ENCODE measurements at regions not wholly inside any gene's neighbourhood (a gene's known extent, or its start where the extent isn't known, plus 50 kb on each side); places are given as distances from the start of the nearest gene placed in this dataset.

DNA sequence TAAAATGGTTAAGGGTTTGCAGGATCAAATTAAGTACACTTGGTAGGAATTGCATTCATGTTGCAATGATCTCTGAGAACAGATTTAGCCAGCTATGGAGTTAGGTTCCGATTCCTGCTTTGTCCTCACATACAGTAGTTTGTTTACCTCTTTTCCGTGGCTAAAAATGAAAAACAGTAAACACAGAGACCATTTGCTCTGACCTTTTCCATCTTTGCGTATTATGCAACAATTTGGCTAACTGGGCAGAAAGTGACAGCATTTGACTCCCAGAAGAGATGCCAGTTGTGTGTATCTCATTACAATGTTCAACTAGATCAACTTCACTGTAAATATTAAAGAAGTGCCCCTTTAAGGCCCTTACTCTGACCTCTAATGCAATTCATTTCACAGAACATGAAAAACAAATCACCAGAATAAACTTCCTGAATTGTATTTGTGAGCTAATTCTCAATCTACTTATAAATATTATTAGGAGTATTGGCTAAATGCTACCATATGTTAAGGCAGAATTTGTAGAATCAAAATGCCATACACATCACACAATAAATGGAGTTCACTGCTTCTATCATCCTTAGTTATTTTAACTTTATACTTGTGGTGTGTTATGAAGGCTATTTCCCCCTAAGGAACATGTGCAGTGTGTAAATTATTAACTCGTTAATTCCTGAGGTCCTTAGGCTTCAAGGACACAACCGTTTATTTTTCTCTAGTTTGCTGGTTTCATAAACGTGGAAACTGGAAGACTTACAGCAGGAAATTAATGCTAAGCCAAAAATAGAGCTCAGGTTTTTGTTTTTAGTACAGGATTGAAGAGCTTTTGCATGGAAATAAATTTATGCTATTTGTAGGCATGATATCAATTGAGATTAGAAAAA lies 380.7 kb upstream of the CITED2 start:
- Mint-ChIP-seq H3K27ac (no peak overlapping the region), H3K4me1 (ENCODE audit: low read depth) (no peaks in the 10 kb centered on the region), H3K4me3 (no peak overlapping the region), H3K36me3 (no peaks in the 10 kb centered on the region), H3K9me3 (no peaks in the 10 kb centered on the region), H3K27me3 (peaks cover 4% of the 10 kb centered on the region)
- intact Hi-C loops (cut with micrococcal nuclease): no loop called here
- CTCF ChIA-PET: interaction anchor here (1.3 kb wide), 1 partner anchor 10 kb away, joined by 4 read pairs; no protein-coding TSS in a partner anchor
- POLR2A ChIA-PET: interaction anchor here (0.6 kb wide), 1 partner anchor 256 kb away, joined by 3 read pairs; no protein-coding TSS in a partner anchor
- DNase-seq: no peak

DNA sequence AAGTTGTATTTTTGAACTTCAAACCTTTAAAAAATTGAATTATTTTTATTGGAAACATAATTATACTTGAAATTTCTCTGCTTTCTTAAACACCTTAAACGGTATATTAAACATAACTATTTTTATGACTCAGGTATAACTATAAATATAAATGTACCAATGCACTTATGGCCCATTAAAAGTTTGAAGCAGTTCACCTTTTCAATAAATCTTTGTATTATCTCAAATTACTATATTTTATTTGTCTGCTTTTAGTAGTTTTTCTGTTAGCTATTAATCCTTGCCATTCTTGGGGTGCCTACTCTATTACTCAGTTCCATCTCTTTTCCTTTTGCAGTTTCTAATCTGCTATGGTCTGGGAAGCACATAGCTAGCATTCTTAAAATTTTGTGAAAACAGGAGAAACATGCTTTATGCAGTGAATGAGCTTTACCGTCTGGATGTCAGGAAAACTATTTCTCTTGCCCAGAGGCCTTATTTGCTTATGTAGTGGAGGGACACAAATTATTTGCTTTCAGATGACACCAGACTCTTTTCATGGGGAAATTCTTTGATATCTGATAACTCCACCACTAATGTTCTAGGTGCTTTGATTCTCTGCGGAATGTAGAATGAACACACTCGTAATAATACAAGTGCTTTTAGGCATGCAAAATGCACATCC lies 378.9 kb upstream of the CITED2 start:
- Mint-ChIP-seq H3K27ac (no peak overlapping the region), H3K4me1 (ENCODE audit: low read depth) (no peaks in the 10 kb centered on the region), H3K9me3 (no peaks in the 10 kb centered on the region), H3K4me3 (no peak overlapping the region), H3K27me3 (no peaks in the 10 kb centered on the region), H3K36me3 (no peaks in the 10 kb centered on the region)
- intact Hi-C loops (cut with micrococcal nuclease): no loop called here
- no peak for DNase-seq
- ChIA-PET CTCF (no interaction called here), POLR2A (no interaction called here)

DNA sequence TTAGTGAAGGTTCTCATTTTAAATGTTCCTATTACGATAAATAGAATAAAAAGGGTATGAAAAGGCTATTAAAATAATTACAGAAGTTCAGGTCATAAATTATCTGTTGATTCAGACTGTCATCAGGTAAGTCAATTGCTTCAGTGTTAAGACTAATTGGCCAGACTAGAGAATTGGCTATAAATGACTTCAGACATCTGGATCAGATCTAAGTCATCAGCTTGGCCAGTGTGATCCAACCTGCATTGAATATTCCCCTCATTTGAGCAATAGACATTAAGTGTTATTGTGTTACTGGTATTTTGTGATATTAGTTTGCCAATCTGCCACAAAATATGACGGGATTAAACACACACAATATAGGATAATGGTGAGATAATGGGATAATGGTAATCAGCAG lies 377.6 kb upstream of the CITED2 start:
- H3K4me1 Mint-ChIP-seq (ENCODE audit: low read depth): no peaks in the 10 kb centered on the region
- no peak overlapping the region for H3K27ac Mint-ChIP-seq
- DNase-seq: no peak
- intact Hi-C loops (cut with micrococcal nuclease): no loop called here
- ChIA-PET POLR2A (no interaction called here), CTCF (interaction anchor here (0.9 kb wide), 1 partner anchor 9 kb away, joined by 3 read pairs; no protein-coding TSS in a partner anchor)
- H3K4me3 Mint-ChIP-seq: no peak overlapping the region
- H3K36me3 Mint-ChIP-seq: no peaks in the 10 kb centered on the region
- no peaks in the 10 kb centered on the region for H3K9me3 Mint-ChIP-seq
- no peaks in the 10 kb centered on the region for H3K27me3 Mint-ChIP-seq

DNA sequence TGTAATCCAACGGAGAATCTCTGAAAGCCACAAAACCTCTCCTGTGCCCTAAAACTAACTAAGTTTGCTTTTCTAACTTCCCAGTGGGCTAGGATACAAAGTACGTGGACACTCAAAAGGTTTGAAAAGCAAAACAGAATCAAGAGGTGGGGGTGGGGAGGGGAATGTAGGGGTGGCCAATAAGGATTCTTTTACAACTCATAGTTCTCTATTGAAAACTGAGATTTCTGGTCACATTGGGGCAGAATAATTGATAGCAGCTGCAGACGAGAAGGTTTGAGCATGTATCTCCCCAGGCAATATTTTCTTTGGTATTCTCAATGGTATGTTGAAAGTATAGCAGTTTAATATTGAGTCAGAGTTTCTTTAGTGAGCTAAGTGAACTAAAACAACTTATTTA lies 376.7 kb upstream of the CITED2 start:
- intact Hi-C loops (cut with micrococcal nuclease): no loop called here
- Mint-ChIP-seq H3K27ac (no peak overlapping the region), H3K4me3 (no peak overlapping the region), H3K9me3 (no peaks in the 10 kb centered on the region), H3K36me3 (no peaks in the 10 kb centered on the region), H3K27me3 (no peaks in the 10 kb centered on the region), H3K4me1 (ENCODE audit: low read depth) (no peaks in the 10 kb centered on the region)
- POLR2A ChIA-PET: no interaction called here
- CTCF ChIA-PET: no interaction called here
- no peak for DNase-seq

DNA sequence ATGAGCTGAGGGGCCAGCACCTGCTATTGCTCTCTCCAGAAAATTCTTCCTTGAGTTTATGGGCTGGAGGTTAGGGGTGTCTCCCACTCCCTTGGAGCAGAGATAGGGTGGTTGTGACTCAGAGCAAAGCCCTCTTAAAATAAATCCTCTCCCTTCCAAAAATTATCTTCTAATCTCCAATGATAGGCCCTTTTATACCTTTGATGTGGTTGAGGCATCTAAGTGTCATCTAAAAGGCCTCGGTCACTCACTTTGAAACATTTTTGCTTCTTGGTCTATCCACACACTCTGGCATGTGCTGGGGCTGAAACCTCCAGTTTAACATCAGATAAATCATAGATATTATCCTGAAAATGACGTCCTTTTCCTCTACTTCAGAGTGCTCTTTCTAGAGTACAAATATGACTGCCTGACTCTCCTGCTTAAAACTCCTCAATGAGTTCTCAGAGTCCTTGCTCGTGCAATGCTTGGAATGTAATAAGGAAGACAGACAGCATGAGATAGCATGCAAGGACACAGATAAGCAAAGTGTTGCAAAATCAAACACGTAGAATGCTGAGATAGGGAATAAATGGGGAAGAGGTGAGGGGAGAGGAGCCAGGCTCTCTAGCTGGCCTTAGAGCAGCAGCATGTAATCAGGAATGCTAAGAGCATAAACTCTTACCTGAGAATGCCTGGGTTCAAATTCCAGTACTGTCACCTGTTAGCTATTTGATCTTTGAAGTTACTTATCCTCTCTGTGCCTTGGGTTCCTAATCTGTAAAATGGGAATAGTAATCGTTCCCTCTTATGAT lies 374.1 kb upstream of the CITED2 start:
- no peaks in the 10 kb centered on the region for H3K4me1 Mint-ChIP-seq (ENCODE audit: low read depth)
- POLR2A ChIA-PET: no interaction called here

DNA sequence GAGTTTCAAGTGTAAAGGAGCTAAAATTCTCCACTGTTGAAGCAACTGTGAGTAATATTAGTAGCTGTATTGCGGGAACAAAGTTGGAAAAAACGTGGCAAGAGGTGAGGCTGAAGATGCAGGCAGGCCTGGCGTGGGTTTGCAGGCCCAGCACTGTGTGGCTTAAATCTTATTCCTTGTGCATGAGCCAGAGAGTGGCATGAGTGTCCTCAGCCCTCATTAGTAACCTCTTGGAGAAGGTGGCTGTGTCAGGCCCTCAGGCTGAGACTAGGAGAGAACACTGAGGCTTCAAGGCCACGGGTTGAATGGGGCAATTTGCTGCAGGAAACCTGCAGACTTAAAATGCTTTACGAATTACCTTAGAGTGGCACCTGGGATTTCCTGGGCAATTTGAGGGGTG lies 372.7 kb upstream of the CITED2 start:
- POLR2A ChIA-PET: no interaction called here
- H3K27me3 Mint-ChIP-seq: no peaks in the 10 kb centered on the region
- no peak overlapping the region for H3K4me3 Mint-ChIP-seq
- no peak for DNase-seq
- intact Hi-C loops (cut with micrococcal nuclease): no loop called here
- H3K9me3 Mint-ChIP-seq: no peaks in the 10 kb centered on the region
- no peaks in the 10 kb centered on the region for H3K36me3 Mint-ChIP-seq
- H3K4me1 Mint-ChIP-seq (ENCODE audit: low read depth): no peaks in the 10 kb centered on the region
- H3K27ac Mint-ChIP-seq: no peak overlapping the region
- CTCF ChIA-PET: no interaction called here

More for the DNA sequence above, 374.1 kb upstream of the CITED2 start:
- no peak for DNase-seq
- CTCF ChIA-PET: no interaction called here
- no peaks in the 10 kb centered on the region for H3K9me3 Mint-ChIP-seq
- no peaks in the 10 kb centered on the region for H3K27me3 Mint-ChIP-seq
- intact Hi-C loops (cut with micrococcal nuclease): no loop called here
- H3K27ac Mint-ChIP-seq: no peak overlapping the region
- no peak overlapping the region for H3K4me3 Mint-ChIP-seq
- no peaks in the 10 kb centered on the region for H3K36me3 Mint-ChIP-seq

DNA sequence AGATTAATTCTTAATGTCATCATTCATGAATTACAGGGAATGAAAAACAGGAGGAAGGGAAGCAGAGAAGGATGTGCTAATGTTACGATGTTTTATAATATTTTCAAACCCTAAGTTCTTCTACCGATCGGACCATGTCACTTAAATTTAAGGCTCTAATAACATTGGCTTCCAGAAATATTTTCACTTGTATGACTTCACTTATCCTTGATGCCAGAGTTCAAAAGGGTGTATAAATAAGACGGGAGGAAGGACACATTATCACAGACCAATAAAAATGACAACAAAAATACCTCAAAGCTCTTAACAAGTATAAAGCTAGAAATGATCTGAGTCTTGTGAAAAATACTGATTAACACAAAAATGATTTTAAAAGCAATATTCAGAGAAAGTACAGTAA lies 370.4 kb upstream of the CITED2 start:
- ChIA-PET POLR2A (no interaction called here), CTCF (interaction anchor here (1.5 kb wide), 1 partner anchor 9 kb away, joined by 4 read pairs; no protein-coding TSS in a partner anchor)
- no peaks in the 10 kb centered on the region for H3K9me3 Mint-ChIP-seq
- no peaks in the 10 kb centered on the region for H3K36me3 Mint-ChIP-seq
- intact Hi-C loops (cut with micrococcal nuclease): no loop called here
- no peak overlapping the region for H3K4me3 Mint-ChIP-seq
- H3K27me3 Mint-ChIP-seq: no peaks in the 10 kb centered on the region
- no peak overlapping the region for H3K27ac Mint-ChIP-seq
- H3K4me1 Mint-ChIP-seq (ENCODE audit: low read depth): no peaks in the 10 kb centered on the region
- DNase-seq: no peak

DNA sequence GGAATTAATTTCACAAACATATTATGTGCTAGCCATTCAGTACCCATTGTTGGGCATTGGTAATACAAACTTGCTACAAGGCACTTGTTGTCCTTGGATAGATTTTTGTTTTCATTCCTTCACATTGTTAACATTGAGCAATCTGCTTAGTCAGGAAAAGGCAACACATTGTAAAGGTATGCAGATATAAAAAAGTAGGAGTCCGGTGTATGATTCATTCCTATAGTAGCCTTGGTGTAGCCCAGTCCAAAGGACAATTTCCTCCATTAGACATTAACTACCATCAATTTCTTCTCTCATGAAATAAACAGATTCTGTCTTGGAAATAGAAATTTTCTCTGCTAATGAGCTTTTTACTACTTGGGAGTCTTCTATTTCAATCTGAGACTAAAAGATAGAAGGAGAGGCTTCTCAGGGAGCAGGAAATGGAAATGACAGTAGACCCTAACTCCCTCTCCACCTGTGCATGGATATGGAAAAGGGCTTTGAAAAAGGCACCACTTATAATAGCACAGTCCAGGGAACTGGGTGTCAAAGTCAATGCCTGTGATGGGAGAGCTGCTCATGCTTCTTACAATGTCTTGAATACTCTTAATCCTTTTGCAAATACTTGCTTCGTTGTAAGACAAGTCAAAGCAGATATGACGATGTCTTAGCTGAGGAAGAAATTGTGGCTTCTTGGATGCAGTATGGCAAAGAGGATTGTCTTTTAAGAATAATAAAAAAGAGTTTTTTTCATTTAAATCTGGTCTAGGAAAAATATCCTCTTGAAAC lies 369.4 kb upstream of the CITED2 start:
- ChIA-PET CTCF (no interaction called here), POLR2A (no interaction called here)
- no peaks in the 10 kb centered on the region for H3K9me3 Mint-ChIP-seq
- H3K27ac Mint-ChIP-seq: no peak overlapping the region
- H3K4me3 Mint-ChIP-seq: no peak overlapping the region
- H3K4me1 Mint-ChIP-seq (ENCODE audit: low read depth): no peaks in the 10 kb centered on the region
- H3K36me3 Mint-ChIP-seq: no peaks in the 10 kb centered on the region
- intact Hi-C loops (cut with micrococcal nuclease): no loop called here
- DNase-seq: no peak
- no peaks in the 10 kb centered on the region for H3K27me3 Mint-ChIP-seq

DNA sequence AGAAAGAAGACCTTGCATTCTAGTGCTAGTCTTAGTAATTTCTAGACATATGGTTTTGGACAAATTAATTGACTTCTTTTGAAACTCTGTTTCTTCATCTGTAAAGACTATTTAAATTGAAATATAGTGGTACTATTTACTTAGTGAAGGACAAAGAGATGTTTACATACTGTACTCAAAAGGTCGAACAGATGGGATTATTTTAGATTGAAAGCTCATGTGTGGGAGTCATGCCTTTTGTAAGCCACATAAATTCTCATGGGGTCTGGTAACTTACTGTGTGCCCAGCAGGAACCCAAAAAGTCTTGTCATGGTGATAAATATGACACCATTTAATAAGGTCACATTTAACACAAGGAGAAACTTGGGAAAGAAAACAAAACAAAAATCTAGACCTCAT lies 368.2 kb upstream of the CITED2 start:
- H3K27me3 Mint-ChIP-seq: no peaks in the 10 kb centered on the region
- intact Hi-C loops (cut with micrococcal nuclease): no loop called here
- no peak for DNase-seq
- no peaks in the 10 kb centered on the region for H3K4me1 Mint-ChIP-seq (ENCODE audit: low read depth)
- H3K27ac Mint-ChIP-seq: no peak overlapping the region
- H3K4me3 Mint-ChIP-seq: no peak overlapping the region
- ChIA-PET POLR2A (no interaction called here), CTCF (no interaction called here)
- no peaks in the 10 kb centered on the region for H3K9me3 Mint-ChIP-seq
- H3K36me3 Mint-ChIP-seq: no peaks in the 10 kb centered on the region

DNA sequence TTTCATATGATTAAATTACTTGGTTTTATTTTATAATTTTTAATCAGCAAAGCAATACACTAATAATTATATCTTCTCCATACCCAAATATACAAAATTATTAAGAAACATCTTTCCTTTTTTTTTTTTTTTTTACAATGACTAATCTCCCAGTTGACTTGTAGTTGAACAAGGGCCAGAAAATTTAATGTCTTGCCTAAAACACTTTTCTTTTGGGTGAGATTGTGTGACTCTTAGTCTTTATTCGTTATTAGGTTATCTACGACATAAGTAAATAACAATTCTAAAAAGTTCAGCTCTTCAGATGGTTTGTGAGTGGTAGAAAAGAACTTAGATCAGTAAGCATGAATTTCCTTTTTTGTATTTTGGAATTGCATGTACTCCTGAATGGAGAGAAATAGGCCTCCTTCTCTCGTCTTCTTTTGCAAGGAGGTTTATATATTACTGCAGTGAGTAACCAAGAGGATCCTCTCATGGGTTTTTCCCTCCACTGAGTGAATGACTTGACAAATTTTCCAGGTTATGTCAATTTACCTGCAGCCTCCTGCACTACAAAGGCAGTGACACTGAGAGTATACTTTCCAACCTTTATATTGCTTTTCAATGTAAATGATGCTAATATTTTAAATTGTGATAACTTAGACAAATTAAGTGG lies 364.5 kb upstream of the CITED2 start:
- intact Hi-C loops (cut with micrococcal nuclease): no loop called here
- no peak overlapping the region for H3K27ac Mint-ChIP-seq
- no peaks in the 10 kb centered on the region for H3K9me3 Mint-ChIP-seq

DNA sequence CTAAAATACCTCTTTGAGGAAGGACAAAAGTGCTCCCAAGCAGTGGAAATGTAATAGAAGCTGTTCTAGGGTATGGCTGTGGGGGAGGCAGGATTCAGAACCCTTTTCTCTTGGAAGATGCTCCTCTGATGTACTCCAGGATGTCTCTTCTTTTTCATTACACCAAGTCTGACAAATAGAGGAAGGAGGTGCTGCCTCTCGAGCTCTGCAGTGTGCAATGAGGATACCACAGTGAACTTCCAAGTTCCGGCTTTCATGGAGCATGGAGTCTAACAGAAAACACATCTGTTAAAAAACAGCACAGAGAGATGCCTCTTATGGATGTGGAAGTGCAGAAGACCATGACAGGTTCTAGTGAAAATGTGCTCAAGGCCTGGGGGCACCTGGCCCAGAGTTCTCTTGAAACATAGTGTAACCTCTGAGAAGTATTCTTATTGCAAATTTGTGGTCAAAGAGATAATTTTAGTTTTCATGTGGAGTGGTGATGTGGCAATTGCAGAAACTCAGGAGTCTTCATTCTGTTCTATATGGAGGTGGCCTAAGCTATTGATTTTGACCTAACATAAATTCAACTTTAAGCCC lies 362.0 kb upstream of the CITED2 start:
- CTCF ChIA-PET: interaction anchor here (1.1 kb wide), 1 partner anchor 367 kb away, joined by 3 read pairs; no protein-coding TSS in a partner anchor
- Mint-ChIP-seq H3K4me1 (ENCODE audit: low read depth) (no peaks in the 10 kb centered on the region), H3K27ac (no peak overlapping the region), H3K9me3 (no peaks in the 10 kb centered on the region), H3K4me3 (no peak overlapping the region), H3K27me3 (peaks cover 3% of the 10 kb centered on the region), H3K36me3 (no peaks in the 10 kb centered on the region)
- DNase-seq: no peak
- intact Hi-C loops (cut with micrococcal nuclease): no loop called here
- POLR2A ChIA-PET: no interaction called here

More for the DNA sequence above, 364.5 kb upstream of the CITED2 start:
- peaks cover 1% of the 10 kb centered on the region for H3K27me3 Mint-ChIP-seq
- ChIA-PET CTCF (no interaction called here), POLR2A (no interaction called here)
- no peak overlapping the region for H3K4me3 Mint-ChIP-seq
- no peak for DNase-seq
- no peaks in the 10 kb centered on the region for H3K4me1 Mint-ChIP-seq (ENCODE audit: low read depth)
- H3K36me3 Mint-ChIP-seq: no peaks in the 10 kb centered on the region
